ENCODE measurements at regions not wholly inside any gene's neighbourhood (a gene's known extent, or its start where the extent isn't known, plus 50 kb on each side); places are given as distances from the start of the nearest gene placed in this dataset.
"Not testable (repeated sequence)": the region's sequence is repeated elsewhere in the genome, so short reads cannot be mapped to it uniquely, and the experiment has no call there.

GRCh38 chr11:116344601-116345000 lies 428.2 kb downstream of the BUD13 start:
- H3K27me3 Mint-ChIP-seq (ENCODE audit: unreplicated experiment), result peaks cover 3% of the 10 kb centered on the region
- H3K9me3 Mint-ChIP-seq (ENCODE audit: unreplicated experiment), result peaks cover 14% of the 10 kb centered on the region
- H3K4me1 Mint-ChIP-seq (ENCODE audit: low read depth, unreplicated experiment), result no peaks in the 10 kb centered on the region
- H3K4me3 Mint-ChIP-seq (ENCODE audit: unreplicated experiment), result no peak overlapping the region
- TF ChIP-seq, protein P1, sequence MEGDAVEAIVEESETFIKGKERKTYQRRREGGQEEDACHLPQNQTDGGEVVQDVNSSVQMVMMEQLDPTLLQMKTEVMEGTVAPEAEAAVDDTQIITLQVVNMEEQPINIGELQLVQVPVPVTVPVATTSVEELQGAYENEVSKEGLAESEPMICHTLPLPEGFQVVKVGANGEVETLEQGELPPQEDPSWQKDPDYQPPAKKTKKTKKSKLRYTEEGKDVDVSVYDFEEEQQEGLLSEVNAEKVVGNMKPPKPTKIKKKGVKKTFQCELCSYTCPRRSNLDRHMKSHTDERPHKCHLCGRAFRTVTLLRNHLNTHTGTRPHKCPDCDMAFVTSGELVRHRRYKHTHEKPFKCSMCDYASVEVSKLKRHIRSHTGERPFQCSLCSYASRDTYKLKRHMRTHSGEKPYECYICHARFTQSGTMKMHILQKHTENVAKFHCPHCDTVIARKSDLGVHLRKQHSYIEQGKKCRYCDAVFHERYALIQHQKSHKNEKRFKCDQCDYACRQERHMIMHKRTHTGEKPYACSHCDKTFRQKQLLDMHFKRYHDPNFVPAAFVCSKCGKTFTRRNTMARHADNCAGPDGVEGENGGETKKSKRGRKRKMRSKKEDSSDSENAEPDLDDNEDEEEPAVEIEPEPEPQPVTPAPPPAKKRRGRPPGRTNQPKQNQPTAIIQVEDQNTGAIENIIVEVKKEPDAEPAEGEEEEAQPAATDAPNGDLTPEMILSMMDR (IDR thresholded peaks at IDR 0.05; ENCODE audit: partially characterized antibody, unreplicated experiment), result no peak
- H3K36me3 Mint-ChIP-seq (ENCODE audit: unreplicated experiment), result peaks cover 26% of the 10 kb centered on the region
- no peak for DNase-seq
- H3K27ac Mint-ChIP-seq (ENCODE audit: unreplicated experiment), result no peak overlapping the region

- Mint-ChIP-seq H3K27me3 (ENCODE audit: unreplicated experiment) (peaks cover 3% of the 10 kb centered on the region), H3K36me3 (ENCODE audit: unreplicated experiment) (peaks cover 21% of the 10 kb centered on the region), H3K27ac (ENCODE audit: unreplicated experiment) (no peak overlapping the region), H3K4me1 (ENCODE audit: low read depth, unreplicated experiment) (no peaks in the 10 kb centered on the region), H3K9me3 (ENCODE audit: unreplicated experiment) (peaks cover 11% of the 10 kb centered on the region), H3K4me3 (ENCODE audit: unreplicated experiment) (no peak overlapping the region)
- DNase-seq, result no peak
- TF ChIP-seq, protein P1 (IDR thresholded peaks at IDR 0.05; ENCODE audit: partially characterized antibody, unreplicated experiment), result no peak
Measured at GRCh38 chr11:116343270-116343669, 429.5 kb downstream of the BUD13 start.

DNA sequence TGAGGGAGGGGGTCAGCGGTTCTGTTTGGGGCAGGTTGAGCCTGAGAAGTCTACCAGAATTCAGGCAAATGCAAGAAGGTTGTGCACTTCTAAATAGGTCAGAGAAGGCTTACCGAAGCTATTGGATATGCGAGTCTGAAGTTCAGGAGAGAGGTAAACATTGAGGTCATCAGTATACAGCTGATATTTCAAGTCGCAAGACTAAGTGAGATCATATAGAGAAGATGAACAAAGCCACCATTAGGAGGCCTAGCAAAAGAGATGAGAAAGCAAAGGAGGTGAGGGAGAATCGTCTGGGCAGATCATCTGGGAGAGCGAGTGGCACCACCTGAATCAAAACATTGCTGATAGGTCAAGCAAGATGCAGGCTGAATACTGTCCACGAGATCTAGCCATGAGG lies 430.6 kb downstream of the BUD13 start:
- peaks cover 3% of the 10 kb centered on the region for H3K27me3 Mint-ChIP-seq (ENCODE audit: unreplicated experiment)
- TF ChIP-seq, protein P1 (IDR thresholded peaks at IDR 0.05; ENCODE audit: partially characterized antibody, unreplicated experiment), result no peak
- DNase-seq, result no peak
- no peak overlapping the region for H3K27ac Mint-ChIP-seq (ENCODE audit: unreplicated experiment)
- H3K4me3 Mint-ChIP-seq (ENCODE audit: unreplicated experiment), result no peak overlapping the region
- peaks cover 17% of the 10 kb centered on the region for H3K36me3 Mint-ChIP-seq (ENCODE audit: unreplicated experiment)
- no peaks in the 10 kb centered on the region for H3K4me1 Mint-ChIP-seq (ENCODE audit: low read depth, unreplicated experiment)
- peaks cover 10% of the 10 kb centered on the region for H3K9me3 Mint-ChIP-seq (ENCODE audit: unreplicated experiment)

GRCh38 chr11:116339306-116340098 lies 433.3 kb downstream of the BUD13 start:
- no peak for DNase-seq

GRCh38 chr11:116338500-116338899 lies 434.3 kb downstream of the BUD13 start:
- not testable (repeated sequence) for H3K4me3 Mint-ChIP-seq (ENCODE audit: unreplicated experiment); H3K9me3 Mint-ChIP-seq (ENCODE audit: unreplicated experiment); H3K4me1 Mint-ChIP-seq (ENCODE audit: low read depth, unreplicated experiment); H3K27me3 Mint-ChIP-seq (ENCODE audit: unreplicated experiment); H3K27ac Mint-ChIP-seq (ENCODE audit: unreplicated experiment); H3K36me3 Mint-ChIP-seq (ENCODE audit: unreplicated experiment); DNase-seq

More at GRCh38 chr11:116339306-116340098, 433.3 kb downstream of the BUD13 start:
- peaks cover 4% of the 10 kb centered on the region for H3K9me3 Mint-ChIP-seq (ENCODE audit: unreplicated experiment)
- H3K4me3 Mint-ChIP-seq (ENCODE audit: unreplicated experiment), result no peak overlapping the region
- H3K36me3 Mint-ChIP-seq (ENCODE audit: unreplicated experiment), result peaks cover 9% of the 10 kb centered on the region
- TF ChIP-seq, protein P1 (IDR thresholded peaks at IDR 0.05; ENCODE audit: partially characterized antibody, unreplicated experiment), result no peak
- H3K4me1 Mint-ChIP-seq (ENCODE audit: low read depth, unreplicated experiment), result no peaks in the 10 kb centered on the region
- H3K27me3 Mint-ChIP-seq (ENCODE audit: unreplicated experiment), result peaks cover 3% of the 10 kb centered on the region
- no peak overlapping the region for H3K27ac Mint-ChIP-seq (ENCODE audit: unreplicated experiment)
